ENCODE measurements at regions not wholly inside any gene's neighbourhood (a gene's known extent, or its start where the extent isn't known, plus 50 kb on each side); places are given as distances from the start of the nearest gene placed in this dataset.

GRCh38 chr10:44572146-44572545 lies 187.2 kb upstream of the CXCL12 start:
- no TSS peak for BruUV-seq (replicated peaks)
- ChIA-PET POLR2A (no interaction called here), CTCF (no interaction called here)
- no peak overlapping the region for H3K4me3 ChIP-seq (ENCODE audit: low read depth, low read length)
- no peaks in the 10 kb centered on the region for H3K4me1 ChIP-seq
- H3K27ac Mint-ChIP-seq (ENCODE audit: unreplicated experiment): no peak overlapping the region
- TF ChIP-seq, protein P1, sequence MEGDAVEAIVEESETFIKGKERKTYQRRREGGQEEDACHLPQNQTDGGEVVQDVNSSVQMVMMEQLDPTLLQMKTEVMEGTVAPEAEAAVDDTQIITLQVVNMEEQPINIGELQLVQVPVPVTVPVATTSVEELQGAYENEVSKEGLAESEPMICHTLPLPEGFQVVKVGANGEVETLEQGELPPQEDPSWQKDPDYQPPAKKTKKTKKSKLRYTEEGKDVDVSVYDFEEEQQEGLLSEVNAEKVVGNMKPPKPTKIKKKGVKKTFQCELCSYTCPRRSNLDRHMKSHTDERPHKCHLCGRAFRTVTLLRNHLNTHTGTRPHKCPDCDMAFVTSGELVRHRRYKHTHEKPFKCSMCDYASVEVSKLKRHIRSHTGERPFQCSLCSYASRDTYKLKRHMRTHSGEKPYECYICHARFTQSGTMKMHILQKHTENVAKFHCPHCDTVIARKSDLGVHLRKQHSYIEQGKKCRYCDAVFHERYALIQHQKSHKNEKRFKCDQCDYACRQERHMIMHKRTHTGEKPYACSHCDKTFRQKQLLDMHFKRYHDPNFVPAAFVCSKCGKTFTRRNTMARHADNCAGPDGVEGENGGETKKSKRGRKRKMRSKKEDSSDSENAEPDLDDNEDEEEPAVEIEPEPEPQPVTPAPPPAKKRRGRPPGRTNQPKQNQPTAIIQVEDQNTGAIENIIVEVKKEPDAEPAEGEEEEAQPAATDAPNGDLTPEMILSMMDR (IDR thresholded peaks at IDR 0.05; ENCODE audit: insufficient read depth in 1 of 2, low read depth in 1 of 2, low read length in 1 of 2, severe bottlenecking in 1 of 2, unreplicated experiment in 1 of 2): no peak
- intact Hi-C loops (cut with micrococcal nuclease; ENCODE audit: unreplicated experiment): loop anchor here (10.0 kb wide), 1 partner anchor 283 kb away; no protein-coding TSS in a partner anchor
- DNase-seq: no peak
- no peaks in the 10 kb centered on the region for H3K36me3 Mint-ChIP-seq (ENCODE audit: insufficient read depth, unreplicated experiment)
- H3K9me3 ChIP-seq: no peaks in the 10 kb centered on the region; the same call in 1 of the 2 replicates
- H3K9me3 Mint-ChIP-seq (ENCODE audit: unreplicated experiment): no peaks in the 10 kb centered on the region
- no peaks in the 10 kb centered on the region for H3K36me3 ChIP-seq (ENCODE audit: control insufficient read depth, insufficient read depth, low read length)
- peaks cover 5% of the 10 kb centered on the region for H3K27me3 Mint-ChIP-seq (ENCODE audit: insufficient read depth, unreplicated experiment)
- no peak overlapping the region for H3K4me3 Mint-ChIP-seq (ENCODE audit: unreplicated experiment)
- no peaks in the 10 kb centered on the region for H3K4me1 Mint-ChIP-seq (ENCODE audit: low read depth, unreplicated experiment)
- H3K27me3 ChIP-seq (replicated peaks; ENCODE audit: control insufficient read depth, insufficient read depth, low read length): no peaks in the 10 kb centered on the region

DNA sequence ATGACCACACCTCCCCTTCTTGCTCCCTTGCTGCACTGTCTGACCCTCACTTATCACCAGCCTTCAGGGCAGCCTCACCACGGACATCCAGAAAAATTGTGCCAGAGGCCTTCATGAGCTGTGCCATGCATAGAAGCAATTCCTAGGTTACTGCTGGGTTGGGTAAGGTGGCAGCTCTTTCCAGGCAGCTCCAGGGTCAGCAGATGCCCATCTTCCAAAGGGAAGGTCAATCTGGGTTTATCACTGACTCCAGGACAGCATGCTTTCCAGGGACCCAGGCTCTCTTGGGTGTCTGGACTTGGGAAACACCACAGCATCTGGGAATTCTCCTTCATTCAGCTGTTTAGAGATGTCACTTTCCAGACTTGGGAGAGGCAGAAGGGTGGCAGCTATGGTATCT lies 188.9 kb upstream of the CXCL12 start:
- no peaks in the 10 kb centered on the region for H3K4me1 ChIP-seq
- intact Hi-C loops (cut with micrococcal nuclease; ENCODE audit: unreplicated experiment): loop anchor here (10.0 kb wide), 1 partner anchor 281 kb away; no protein-coding TSS in a partner anchor
- H3K4me3 ChIP-seq (ENCODE audit: low read depth, low read length): no peak overlapping the region
- Mint-ChIP-seq H3K4me3 (ENCODE audit: unreplicated experiment) (no peak overlapping the region), H3K4me1 (ENCODE audit: low read depth, unreplicated experiment) (no peaks in the 10 kb centered on the region), H3K36me3 (ENCODE audit: insufficient read depth, unreplicated experiment) (no peaks in the 10 kb centered on the region), H3K9me3 (ENCODE audit: unreplicated experiment) (no peaks in the 10 kb centered on the region), H3K27ac (ENCODE audit: unreplicated experiment) (no peak overlapping the region), H3K27me3 (ENCODE audit: insufficient read depth, unreplicated experiment) (peaks cover 5% of the 10 kb centered on the region)
- no peaks in the 10 kb centered on the region for H3K27me3 ChIP-seq (replicated peaks; ENCODE audit: control insufficient read depth, insufficient read depth, low read length)
- no TSS peak for BruUV-seq (replicated peaks)
- ChIA-PET CTCF (no interaction called here), POLR2A (interaction anchor here (0.5 kb wide), 1 partner anchor 112 kb away, joined by 7 read pairs; no protein-coding TSS in a partner anchor)
- H3K9me3 ChIP-seq: no peaks in the 10 kb centered on the region; the same call in 1 of the 2 replicates
- no peaks in the 10 kb centered on the region for H3K36me3 ChIP-seq (ENCODE audit: control insufficient read depth, insufficient read depth, low read length)
- TF ChIP-seq, protein P1 (IDR thresholded peaks at IDR 0.05; ENCODE audit: insufficient read depth in 1 of 2, low read depth in 1 of 2, low read length in 1 of 2, severe bottlenecking in 1 of 2, unreplicated experiment in 1 of 2): no peak
- DNase-seq: no peak

DNA sequence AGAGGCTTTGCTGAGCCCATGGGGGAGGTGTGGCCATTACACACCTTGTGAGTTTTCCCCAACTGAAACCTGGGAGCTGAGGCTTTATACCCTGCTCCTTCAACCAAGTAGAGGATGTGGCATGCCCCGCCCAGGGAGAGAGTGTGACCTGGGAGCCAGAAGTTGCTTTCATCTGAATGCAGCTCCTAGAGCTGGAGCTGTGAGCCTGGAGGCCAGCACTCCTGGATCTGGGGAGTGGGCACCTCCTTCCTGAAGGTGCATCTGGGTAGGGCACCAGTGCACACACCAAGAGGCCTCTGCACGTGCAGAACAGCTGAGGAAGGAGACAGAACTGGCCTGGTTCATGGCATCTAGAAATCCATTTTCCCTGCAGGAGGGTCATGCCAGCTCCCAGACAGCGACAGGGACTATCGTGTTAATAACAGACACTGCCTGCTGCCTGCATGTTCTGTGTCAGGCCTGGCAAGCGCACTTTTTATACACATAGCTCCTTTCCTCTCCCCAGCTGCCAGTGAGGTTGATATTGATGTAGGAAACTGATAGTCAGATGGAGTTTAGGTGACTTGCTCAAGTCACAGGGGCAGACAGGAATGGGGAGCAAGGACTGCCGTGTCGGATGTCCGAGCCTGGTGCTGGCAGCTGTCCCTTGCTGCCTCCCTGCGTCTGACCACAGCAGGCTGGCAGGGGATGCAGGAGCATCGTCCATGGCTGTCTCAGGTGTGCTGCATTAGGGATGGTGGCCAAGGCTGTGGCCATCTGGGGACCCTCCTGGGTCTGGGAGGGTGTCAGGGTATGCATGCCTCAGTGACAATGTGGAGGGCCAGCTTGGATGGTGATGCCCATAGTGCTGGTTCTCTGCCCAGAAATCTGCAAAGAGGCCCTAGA lies 189.9 kb upstream of the CXCL12 start:
- Histone ChIP-seq H3K9me3 (no peaks in the 10 kb centered on the region; the same call in 1 of the 2 replicates), H3K27me3 (replicated peaks; ENCODE audit: control insufficient read depth, insufficient read depth, low read length) (no peaks in the 10 kb centered on the region), H3K4me1 (no peaks in the 10 kb centered on the region), H3K4me3 (ENCODE audit: low read depth, low read length) (no peak overlapping the region), H3K36me3 (ENCODE audit: control insufficient read depth, insufficient read depth, low read length) (no peaks in the 10 kb centered on the region)
- no peak for DNase-seq
- BruUV-seq (replicated peaks): no TSS peak
- POLR2A ChIA-PET: interaction anchor here (0.5 kb wide), 1 partner anchor 114 kb away, joined by 7 read pairs; no protein-coding TSS in a partner anchor
- intact Hi-C loops (cut with micrococcal nuclease; ENCODE audit: unreplicated experiment): loop anchor here (10.0 kb wide), 1 partner anchor 280 kb away; no protein-coding TSS in a partner anchor
- no peak overlapping the region for H3K27ac Mint-ChIP-seq (ENCODE audit: unreplicated experiment)
- no peaks in the 10 kb centered on the region for H3K9me3 Mint-ChIP-seq (ENCODE audit: unreplicated experiment)
- H3K4me3 Mint-ChIP-seq (ENCODE audit: unreplicated experiment): no peak overlapping the region
- TF ChIP-seq, protein P1 (IDR thresholded peaks at IDR 0.05; ENCODE audit: insufficient read depth in 1 of 2, low read depth in 1 of 2, low read length in 1 of 2, severe bottlenecking in 1 of 2, unreplicated experiment in 1 of 2): no peak
- peaks cover 2% of the 10 kb centered on the region for H3K27me3 Mint-ChIP-seq (ENCODE audit: insufficient read depth, unreplicated experiment)
- no peaks in the 10 kb centered on the region for H3K4me1 Mint-ChIP-seq (ENCODE audit: low read depth, unreplicated experiment)
- CTCF ChIA-PET: no interaction called here
- H3K36me3 Mint-ChIP-seq (ENCODE audit: insufficient read depth, unreplicated experiment): no peaks in the 10 kb centered on the region

Data from Caco-2 (cell line).